SK-N-SH treated with all-trans-retinoic acid at 6 μM for 48 hours (cell line): ENCODE measurements at regions not wholly inside any gene's neighbourhood (a gene's known extent, or its start where the extent isn't known, plus 50 kb on each side); places are given as distances from the start of the nearest gene placed in this dataset.

Experiments
- CSDC2 ChIP-seq: fragments of 250-450 bp; sonication (Bioruptor Pico); IDR thresholded peaks from 2 replicates; pipeline ENCODE4 v1.5.0; 2020; ENCODE audit warnings: mild to moderate bottlenecking, moderate library complexity
- ISL1 ChIP-seq: fragments of 250-450 bp; sonication (Bioruptor Pico); IDR thresholded peaks from 2 replicates; pipeline ENCODE4 v2.1.2; 2022; ENCODE audit warnings: mild to moderate bottlenecking, moderate library complexity
- OSR1 ChIP-seq: fragments of 250-450 bp; sonication (Bioruptor Pico); IDR thresholded peaks from 2 replicates; pipeline ENCODE4 v1.8.0; 2022; ENCODE audit warnings: moderate library complexity, mild to moderate bottlenecking, inconsistent platforms
- TOX ChIP-seq: fragments of 250-450 bp; sonication (Bioruptor Pico); IDR thresholded peaks from 2 replicates; pipeline ENCODE4 v1.8.0; 2021; ENCODE audit warnings: mild to moderate bottlenecking, moderate library complexity, borderline replicate concordance
- ZC3H10 ChIP-seq: fragments of 250-450 bp; sonication (Bioruptor Pico); IDR thresholded peaks from 2 replicates; pipeline ENCODE4 v1.5.1; 2021; ENCODE audit warnings: mild to moderate bottlenecking, moderate library complexity
- ZFP3 ChIP-seq: fragments of 250-450 bp; sonication (Bioruptor Pico); IDR thresholded peaks from 2 replicates; pipeline ENCODE4 v1.5.0; 2020; ENCODE audit warnings: mild to moderate bottlenecking, moderate library complexity
- ZFP30 ChIP-seq: fragments of 450-650 bp; formaldehyde crosslinking; IDR thresholded peaks from 2 replicates; pipeline ENCODE4 v1.5.0; 2022; ENCODE audit warnings: mild to moderate bottlenecking, moderate library complexity
- ZNF70 ChIP-seq: fragments of 450-650 bp; formaldehyde crosslinking; IDR thresholded peaks from 2 replicates; pipeline ENCODE4 v1.5.0; 2020; ENCODE audit warnings: mild to moderate bottlenecking, moderate library complexity
- ZNF8 ChIP-seq: fragments of 450-650 bp; formaldehyde crosslinking; IDR thresholded peaks from 2 replicates; pipeline ENCODE4 v1.5.0; 2020; ENCODE audit warnings: mild to moderate bottlenecking, moderate library complexity
- TF ChIP-seq, protein P1 (sequence below): fragments of 250-450 bp; sonication (Bioruptor Pico); IDR thresholded peaks from 2 replicates; pipeline ENCODE4 v1.8.0; 2020; ENCODE audit warnings: mild to moderate bottlenecking, moderate library complexity, borderline replicate concordance
- TF ChIP-seq, protein P2 (sequence below): fragments of 250-450 bp; sonication (Bioruptor Pico); IDR thresholded peaks from 2 replicates; pipeline ENCODE4 v1.5.1; 2020; ENCODE audit warnings: low read depth, mild to moderate bottlenecking, moderate library complexity
- TF ChIP-seq, protein P3 (sequence below): fragments of 250-450 bp; sonication (Bioruptor Pico); IDR thresholded peaks from 2 replicates; pipeline ENCODE4 v1.8.0; 2021; ENCODE audit warnings: low read depth, mild to moderate bottlenecking, moderate library complexity, borderline replicate concordance

DNA sequence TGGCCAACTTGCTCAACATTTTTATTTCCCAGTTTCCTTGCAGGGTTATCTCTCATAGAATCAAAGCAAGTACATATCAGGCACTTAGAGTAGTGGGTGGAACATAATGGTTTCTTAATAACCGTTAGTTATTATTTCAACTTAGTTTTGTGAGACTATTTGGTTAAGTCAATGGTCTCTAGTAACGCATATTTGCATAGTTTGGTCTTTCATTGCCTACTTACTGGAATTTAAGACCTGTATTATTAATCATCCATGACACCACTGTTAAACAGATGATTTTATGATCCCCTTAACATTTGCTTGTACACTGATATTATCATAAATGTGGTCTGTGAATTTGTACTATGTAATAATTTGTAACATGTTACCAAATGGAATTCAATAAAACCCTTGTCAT lies 70.9 kb upstream of the SMIM31 start:
- no peak for TF ChIP-seq ZFP30
- no peak for TF ChIP-seq ISL1
- no peak for TF ChIP-seq ZC3H10
- TF ChIP-seq, protein P1, sequence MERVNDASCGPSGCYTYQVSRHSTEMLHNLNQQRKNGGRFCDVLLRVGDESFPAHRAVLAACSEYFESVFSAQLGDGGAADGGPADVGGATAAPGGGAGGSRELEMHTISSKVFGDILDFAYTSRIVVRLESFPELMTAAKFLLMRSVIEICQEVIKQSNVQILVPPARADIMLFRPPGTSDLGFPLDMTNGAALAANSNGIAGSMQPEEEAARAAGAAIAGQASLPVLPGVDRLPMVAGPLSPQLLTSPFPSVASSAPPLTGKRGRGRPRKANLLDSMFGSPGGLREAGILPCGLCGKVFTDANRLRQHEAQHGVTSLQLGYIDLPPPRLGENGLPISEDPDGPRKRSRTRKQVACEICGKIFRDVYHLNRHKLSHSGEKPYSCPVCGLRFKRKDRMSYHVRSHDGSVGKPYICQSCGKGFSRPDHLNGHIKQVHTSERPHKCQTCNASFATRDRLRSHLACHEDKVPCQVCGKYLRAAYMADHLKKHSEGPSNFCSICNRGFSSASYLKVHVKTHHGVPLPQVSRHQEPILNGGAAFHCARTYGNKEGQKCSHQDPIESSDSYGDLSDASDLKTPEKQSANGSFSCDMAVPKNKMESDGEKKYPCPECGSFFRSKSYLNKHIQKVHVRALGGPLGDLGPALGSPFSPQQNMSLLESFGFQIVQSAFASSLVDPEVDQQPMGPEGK: no peak
- TF ChIP-seq ZNF8 (CRISPR knock-in tag): no peak
- no peak for TF ChIP-seq ZFP3
- no peak for TF ChIP-seq CSDC2 (CRISPR knock-in tag)
- TF ChIP-seq TOX (CRISPR knock-in tag): no peak
- TF ChIP-seq, protein P2, sequence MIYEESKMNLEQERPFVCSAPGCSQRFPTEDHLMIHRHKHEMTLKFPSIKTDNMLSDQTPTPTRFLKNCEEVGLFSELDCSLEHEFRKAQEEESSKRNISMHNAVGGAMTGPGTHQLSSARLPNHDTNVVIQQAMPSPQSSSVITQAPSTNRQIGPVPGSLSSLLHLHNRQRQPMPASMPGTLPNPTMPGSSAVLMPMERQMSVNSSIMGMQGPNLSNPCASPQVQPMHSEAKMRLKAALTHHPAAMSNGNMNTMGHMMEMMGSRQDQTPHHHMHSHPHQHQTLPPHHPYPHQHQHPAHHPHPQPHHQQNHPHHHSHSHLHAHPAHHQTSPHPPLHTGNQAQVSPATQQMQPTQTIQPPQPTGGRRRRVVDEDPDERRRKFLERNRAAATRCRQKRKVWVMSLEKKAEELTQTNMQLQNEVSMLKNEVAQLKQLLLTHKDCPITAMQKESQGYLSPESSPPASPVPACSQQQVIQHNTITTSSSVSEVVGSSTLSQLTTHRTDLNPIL (CRISPR knock-in tag): no peak
- no peak for TF ChIP-seq ZNF70
- TF ChIP-seq, protein P3, sequence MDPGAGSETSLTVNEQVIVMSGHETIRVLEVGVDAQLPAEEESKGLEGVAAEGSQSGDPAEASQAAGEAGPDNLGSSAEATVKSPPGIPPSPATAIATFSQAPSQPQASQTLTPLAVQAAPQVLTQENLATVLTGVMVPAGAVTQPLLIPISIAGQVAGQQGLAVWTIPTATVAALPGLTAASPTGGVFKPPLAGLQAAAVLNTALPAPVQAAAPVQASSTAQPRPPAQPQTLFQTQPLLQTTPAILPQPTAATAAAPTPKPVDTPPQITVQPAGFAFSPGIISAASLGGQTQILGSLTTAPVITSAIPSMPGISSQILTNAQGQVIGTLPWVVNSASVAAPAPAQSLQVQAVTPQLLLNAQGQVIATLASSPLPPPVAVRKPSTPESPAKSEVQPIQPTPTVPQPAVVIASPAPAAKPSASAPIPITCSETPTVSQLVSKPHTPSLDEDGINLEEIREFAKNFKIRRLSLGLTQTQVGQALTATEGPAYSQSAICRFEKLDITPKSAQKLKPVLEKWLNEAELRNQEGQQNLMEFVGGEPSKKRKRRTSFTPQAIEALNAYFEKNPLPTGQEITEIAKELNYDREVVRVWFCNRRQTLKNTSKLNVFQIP (CRISPR knock-in tag): no peak
- no peak for TF ChIP-seq OSR1
